H9 (cell line): ENCODE measurements at regions not wholly inside any gene's neighbourhood (a gene's known extent, or its start where the extent isn't known, plus 50 kb on each side); places are given as distances from the start of the nearest gene placed in this dataset.

Source experiments
- DNase-seq: peaks from one replicate; pipeline ENCODE4 v3.0.0-alpha.2; 2017
- H2AFZ ChIP-seq: one replicate; pipeline ENCODE4 v1.6.1; 2013; ENCODE audit warnings: mild to moderate bottlenecking, low read length, control low read depth, moderate library complexity
- H2AK5ac ChIP-seq: 2 replicates; pipeline ENCODE4 v1.6.1; 2013; ENCODE audit warnings: low read length, control low read depth, mixed read lengths; ENCODE audit not compliant: insufficient read length
- H2BK120ac ChIP-seq: one replicate; pipeline ENCODE4 v1.6.1; 2013; ENCODE audit warnings: low read depth, mild to moderate bottlenecking, low read length, control low read depth, inconsistent platforms; ENCODE audit not compliant: poor library complexity, severe bottlenecking
- H2BK12ac ChIP-seq: 2 replicates; pipeline ENCODE4 v1.6.1; 2013; ENCODE audit warnings: low read length, control low read depth, mixed read lengths, low read depth; ENCODE audit not compliant: insufficient read length
- H2BK15ac ChIP-seq: 2 replicates; pipeline ENCODE4 v1.6.1; 2013; ENCODE audit warnings: low read depth, low read length, control low read depth
- H2BK20ac ChIP-seq: one replicate; pipeline ENCODE4 v1.6.1; 2013; ENCODE audit warnings: low read depth, mild to moderate bottlenecking, low read length, control low read depth, inconsistent platforms; ENCODE audit not compliant: poor library complexity, severe bottlenecking
- H2BK5ac ChIP-seq: 2 replicates; pipeline ENCODE4 v1.6.1; 2013; ENCODE audit warnings: low read length, control low read depth, mixed read lengths; ENCODE audit not compliant: insufficient read length
- H3K14ac ChIP-seq: 2 replicates; pipeline ENCODE4 v1.6.1; 2013; ENCODE audit warnings: low read length, control low read depth; ENCODE audit not compliant: insufficient read depth
- H3K18ac ChIP-seq: 2 replicates; pipeline ENCODE4 v1.6.1; 2013; ENCODE audit warnings: low read depth, mild to moderate bottlenecking, mixed read lengths, low read length, control low read depth; ENCODE audit not compliant: insufficient read length
- H3K23ac ChIP-seq: 2 replicates; pipeline ENCODE4 v1.6.1; 2013; ENCODE audit warnings: low read length, control low read depth, mixed read lengths, low read depth; ENCODE audit not compliant: insufficient read length
- H3K23me2 ChIP-seq: 2 replicates; pipeline ENCODE4 v1.6.1; 2013; ENCODE audit warnings: low read depth, mild to moderate bottlenecking, mixed read lengths, low read length, control low read depth; ENCODE audit not compliant: insufficient read length, poor library complexity, severe bottlenecking
- H3K27ac ChIP-seq: 2 replicates; pipeline ENCODE4 v1.5.1; 2013; ENCODE audit warnings: low read length, control low read depth, mixed read lengths, low read depth; ENCODE audit not compliant: insufficient read length
- H3K27me3 ChIP-seq: 2 replicates; pipeline ENCODE4 v1.6.1; 2013; ENCODE audit warnings: low read length, control low read depth, inconsistent platforms; ENCODE audit not compliant: insufficient read depth
- H3K4ac ChIP-seq: 2 replicates; pipeline ENCODE4 v1.6.1; 2013; ENCODE audit warnings: low read depth, mild to moderate bottlenecking, control low read depth, inconsistent platforms, low read length, moderate library complexity
- H3K4me1 ChIP-seq: 2 replicates; pipeline ENCODE4 v1.6.1; 2013; ENCODE audit warnings: low read length, control low read depth, inconsistent platforms; ENCODE audit not compliant: insufficient read depth
- H3K4me2 ChIP-seq: 2 replicates; pipeline ENCODE4 v1.6.1; 2013; ENCODE audit warnings: low read length, control low read depth, mixed read lengths; ENCODE audit not compliant: insufficient read length, insufficient read depth
- H3K56ac ChIP-seq: 2 replicates; pipeline ENCODE4 v1.6.1; 2013; ENCODE audit warnings: low read depth, mild to moderate bottlenecking, mixed read lengths, low read length, control low read depth; ENCODE audit not compliant: insufficient read length
- H3K79me1 ChIP-seq: 2 replicates; pipeline ENCODE4 v1.6.1; 2013; ENCODE audit warnings: low read depth, mild to moderate bottlenecking, moderate library complexity, low read length, control low read depth, inconsistent platforms; ENCODE audit not compliant: insufficient read depth, poor library complexity, severe bottlenecking
- H3K79me2 ChIP-seq: 2 replicates; pipeline ENCODE4 v1.6.1; 2013; ENCODE audit warnings: low read length, control low read depth, inconsistent platforms; ENCODE audit not compliant: insufficient read depth
- H3K9ac ChIP-seq: 2 replicates; pipeline ENCODE4 v1.6.1; 2013; ENCODE audit warnings: low read length, control low read depth, mixed read lengths; ENCODE audit not compliant: insufficient read length; ENCODE audit errors: extremely low read depth
- H3K9me3 ChIP-seq: one replicate; pipeline ENCODE4 v1.6.1; 2013; ENCODE audit warnings: low read depth, low read length, inconsistent platforms; ENCODE audit not compliant: control insufficient read depth
- H3T11ph ChIP-seq: one replicate; pipeline ENCODE4 v1.6.1; 2013; ENCODE audit warnings: mild to moderate bottlenecking, low read length, control low read depth, inconsistent platforms
- H4K20me1 ChIP-seq: one replicate; pipeline ENCODE4 v1.6.1; 2013; ENCODE audit not compliant: control insufficient read depth, insufficient read length, insufficient read depth
- H4K5ac ChIP-seq: 2 replicates; pipeline ENCODE4 v1.6.1; 2013; ENCODE audit warnings: low read depth, mild to moderate bottlenecking, mixed read lengths, low read length, control low read depth; ENCODE audit not compliant: insufficient read length
- H4K8ac ChIP-seq: replicated peaks from 2 replicates; pipeline ENCODE4 v1.6.1; 2013; ENCODE audit warnings: low read length, control low read depth, mixed read lengths, low read depth; ENCODE audit not compliant: insufficient read length
- H4K91ac ChIP-seq: 2 replicates; pipeline ENCODE4 v1.6.1; 2013; ENCODE audit warnings: low read depth, mild to moderate bottlenecking, moderate library complexity, mixed read lengths, low read length, control low read depth; ENCODE audit not compliant: insufficient read length
- H3K27ac Mint-ChIP-seq, 3 experiments: 2 replicates in 2 of 3; 3 replicates in 1 of 3; pipeline ENCODE4 v1.8.0; 2020 to 2021; ENCODE audit warnings: mixed read lengths in 3 of 3, mild to moderate bottlenecking in 1 of 3, moderate library complexity in 1 of 3
- H3K27me3 Mint-ChIP-seq: 2 replicates; pipeline ENCODE4 v1.8.0; 2021; ENCODE audit warnings: low read depth, mild to moderate bottlenecking, moderate library complexity, mixed read lengths
- H3K36me3 Mint-ChIP-seq, 3 experiments: 2 replicates in 2 of 3; 3 replicates in 1 of 3; pipeline ENCODE4 v1.8.0; 2020 to 2021; ENCODE audit warnings: low read depth in 3 of 3, mixed read lengths in 3 of 3; ENCODE audit not compliant: insufficient read depth in 1 of 3
- H3K4me1 Mint-ChIP-seq, 2 experiments: 2 replicates each; pipeline ENCODE4 v1.8.0; 2020; ENCODE audit warnings: mixed read lengths in 2 of 2
- H3K4me3 Mint-ChIP-seq, 2 experiments: 2 replicates in 1 of 2; 3 replicates in 1 of 2; pipeline ENCODE4 v1.8.0; 2020 to 2021; ENCODE audit warnings: mild to moderate bottlenecking in 2 of 2, mixed read lengths in 2 of 2, moderate library complexity in 1 of 2
- H3K9me3 Mint-ChIP-seq, 2 experiments: 2 replicates in 1 of 2; 3 replicates in 1 of 2; pipeline ENCODE4 v1.8.0; 2020; ENCODE audit warnings: mild to moderate bottlenecking in 2 of 2, mixed read lengths in 2 of 2, moderate library complexity in 1 of 2
- WGBS: extraction: QIAGEN DNeasy Blood & Tissue Kit; methylation state at CpG from one replicate; pipeline ENCODE4 v1.1.7; 2013; ENCODE audit warnings: missing lambda C conversion rate, low lambda C conversion rate, mixed read lengths; ENCODE audit not compliant: insufficient read length; ENCODE audit errors: extremely low coverage; 5-methylcytosine and 5-hydroxymethylcytosine counted together
- TF ChIP-seq, protein P1 (sequence below): fragments of 200-600 bp; sonication (generic); conservative IDR thresholded peaks from 3 replicates; pipeline ENCODE4 v1.8.0; 2021; ENCODE audit warnings: antibody characterized with exemption, mild to moderate bottlenecking

DNA sequence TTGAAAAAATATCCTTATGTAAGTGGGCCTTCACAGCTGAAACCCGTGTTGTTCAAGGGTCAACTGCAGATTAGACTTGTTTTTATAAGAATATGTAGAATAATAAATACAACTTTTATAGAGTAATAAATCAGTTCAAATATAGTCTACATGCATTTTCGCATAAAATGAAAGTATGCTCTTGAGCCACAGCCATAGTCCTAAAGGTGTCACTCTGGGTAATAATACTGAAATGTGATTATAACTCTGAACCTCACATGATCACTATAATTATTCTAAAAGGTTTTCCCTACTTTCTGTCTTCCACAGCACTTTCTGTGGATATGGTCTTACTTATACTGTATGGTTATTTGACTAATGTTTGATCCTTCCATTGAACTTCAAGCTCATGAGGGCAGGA, 185.8 kb downstream of the SLC6A15 start:
- WGBS: no CpG with 5 or more reads among the region's 2 CpGs
- Histone ChIP-seq H2BK5ac (no peak overlapping the region), H3K4ac (no peak overlapping the region), H3K27ac (no peak overlapping the region), H3K79me1 (no peaks in the 10 kb centered on the region), H3K4me1 (peaks cover 8% of the 10 kb centered on the region; the same call in 1 of the 2 replicates), H3K18ac (no peak overlapping the region), H3K9me3 (no peaks in the 10 kb centered on the region), H3K23ac (no peak overlapping the region), H2AFZ (no peak overlapping the region), H2BK120ac (no peak overlapping the region), H3K79me2 (no peaks in the 10 kb centered on the region), H4K20me1 (no peaks in the 10 kb centered on the region), H3K4me2 (no peak overlapping the region), H2BK20ac (no peak overlapping the region), H3K27me3 (no peaks in the 10 kb centered on the region), H3K23me2 (no peaks in the 10 kb centered on the region), H2BK12ac (no peak overlapping the region), H3K14ac (no peak overlapping the region), H4K8ac (no peak overlapping the region), H4K5ac (no peak overlapping the region), H2BK15ac (no peak overlapping the region), H2AK5ac (no peak overlapping the region), H3K56ac (no peak overlapping the region), H3K9ac (no peak overlapping the region), H4K91ac (no peak overlapping the region), H3T11ph (no peak overlapping the region)
- no peaks in the 10 kb centered on the region for H3K27me3 Mint-ChIP-seq
- H3K4me3 Mint-ChIP-seq: no peak overlapping the region
- H3K36me3 Mint-ChIP-seq: peaks cover 0 to 5% (median 0%) of the 10 kb centered on the region in 3 experiments; a peak in 3 of 7 replicates
- no peak for DNase-seq
- TF ChIP-seq, protein P1, sequence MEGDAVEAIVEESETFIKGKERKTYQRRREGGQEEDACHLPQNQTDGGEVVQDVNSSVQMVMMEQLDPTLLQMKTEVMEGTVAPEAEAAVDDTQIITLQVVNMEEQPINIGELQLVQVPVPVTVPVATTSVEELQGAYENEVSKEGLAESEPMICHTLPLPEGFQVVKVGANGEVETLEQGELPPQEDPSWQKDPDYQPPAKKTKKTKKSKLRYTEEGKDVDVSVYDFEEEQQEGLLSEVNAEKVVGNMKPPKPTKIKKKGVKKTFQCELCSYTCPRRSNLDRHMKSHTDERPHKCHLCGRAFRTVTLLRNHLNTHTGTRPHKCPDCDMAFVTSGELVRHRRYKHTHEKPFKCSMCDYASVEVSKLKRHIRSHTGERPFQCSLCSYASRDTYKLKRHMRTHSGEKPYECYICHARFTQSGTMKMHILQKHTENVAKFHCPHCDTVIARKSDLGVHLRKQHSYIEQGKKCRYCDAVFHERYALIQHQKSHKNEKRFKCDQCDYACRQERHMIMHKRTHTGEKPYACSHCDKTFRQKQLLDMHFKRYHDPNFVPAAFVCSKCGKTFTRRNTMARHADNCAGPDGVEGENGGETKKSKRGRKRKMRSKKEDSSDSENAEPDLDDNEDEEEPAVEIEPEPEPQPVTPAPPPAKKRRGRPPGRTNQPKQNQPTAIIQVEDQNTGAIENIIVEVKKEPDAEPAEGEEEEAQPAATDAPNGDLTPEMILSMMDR: no peak
- H3K9me3 Mint-ChIP-seq: no peaks in the 10 kb centered on the region; a peak in 1 of 5 replicates
- H3K4me1 Mint-ChIP-seq: peaks cover 32 to 40% of the 10 kb centered on the region in 2 experiments
- H3K27ac Mint-ChIP-seq: no peak overlapping the region
